ENCODE measurements at regions not wholly inside any gene's neighbourhood (a gene's known extent, or its start where the extent isn't known, plus 50 kb on each side); places are given as distances from the start of the nearest gene placed in this dataset.

DNA sequence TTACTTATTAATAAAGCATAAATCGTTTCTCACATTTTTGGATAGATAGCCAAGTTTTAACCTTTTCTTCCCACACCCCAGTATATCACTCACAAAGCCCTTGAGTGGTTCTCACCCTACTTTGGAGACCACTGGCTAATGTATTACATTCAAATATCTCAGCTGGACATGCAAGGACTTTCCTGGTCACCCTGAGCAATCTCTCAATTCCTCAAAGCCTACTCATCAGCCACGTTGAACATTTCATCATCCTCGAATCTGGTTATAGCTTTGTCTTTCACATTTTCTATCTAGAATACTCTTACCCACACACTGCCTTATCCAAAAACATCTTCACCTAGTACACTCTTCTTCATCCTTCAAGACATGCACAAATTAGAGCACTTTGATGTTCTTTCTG, 71.1 kb upstream of the MAPRE2 start:
- Mint-ChIP-seq H3K36me3 (ENCODE audit: insufficient read depth) (no peaks in the 10 kb centered on the region), H3K27ac (no peak overlapping the region), H3K4me3 (no peak overlapping the region), H3K9me3 (no peaks in the 10 kb centered on the region), H3K27me3 (peaks cover 6 to 25% of the 10 kb centered on the region in 2 donors), H3K4me1 (ENCODE audit: low read depth in 2 of 2) (no peaks in the 10 kb centered on the region)
- DNase-seq (no peak), ATAC-seq (replicated peaks) (no peak)

- Mint-ChIP-seq H3K4me3 (no peak overlapping the region), H3K27ac (no peak overlapping the region), H3K9me3 (no peaks in the 10 kb centered on the region), H3K36me3 (ENCODE audit: insufficient read depth) (no peaks in the 10 kb centered on the region), H3K4me1 (ENCODE audit: low read depth in 2 of 2) (no peaks in the 10 kb centered on the region), H3K27me3 (peaks cover 6 to 25% of the 10 kb centered on the region in 2 donors)
- no peak for ATAC-seq (replicated peaks)
- DNase-seq = no peak
Observed at GRCh38 chr18:34971313-34971712, 69.9 kb upstream of the MAPRE2 start.

- Mint-ChIP-seq H3K4me1 (ENCODE audit: low read depth in 2 of 2) (peaks cover 3 to 5% of the 10 kb centered on the region in 2 donors), H3K27ac (no peak overlapping the region), H3K36me3 (ENCODE audit: insufficient read depth) (peaks cover 3% of the 10 kb centered on the region), H3K9me3 (no peaks in the 10 kb centered on the region), H3K27me3 (peaks cover 6 to 25% of the 10 kb centered on the region in 2 donors), H3K4me3 (no peak overlapping the region)
- ATAC-seq (replicated peaks) (no peak), DNase-seq (no peak)
Observed at GRCh38 chr18:34972765-34973414, 68.3 kb upstream of the MAPRE2 start.

DNA sequence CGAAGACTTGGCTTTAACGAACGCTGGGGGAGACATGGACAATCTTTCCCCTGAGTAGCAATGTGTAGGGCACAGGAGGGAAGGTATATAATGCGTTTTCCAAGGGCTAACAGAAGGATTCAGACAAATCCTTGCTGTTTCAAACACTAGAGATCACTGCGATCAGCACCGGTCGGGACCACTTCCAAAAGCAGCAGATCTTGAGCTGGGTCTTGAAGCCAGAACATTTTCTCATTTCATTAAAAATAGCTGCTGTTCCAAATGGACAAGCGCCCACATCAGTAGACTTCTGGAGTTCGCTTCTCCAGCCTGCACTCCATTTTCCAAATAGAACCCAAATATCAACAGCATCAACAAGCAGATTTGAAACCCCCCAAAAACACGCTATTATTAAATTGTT, 65.1 kb upstream of the MAPRE2 start:
- peak overlapping the region; percentile 88 to 92 for H3K4me3 Mint-ChIP-seq
- no peak for DNase-seq
- H3K27me3 Mint-ChIP-seq = peaks cover 6 to 16% of the 10 kb centered on the region in 2 donors
- peaks cover 9% of the 10 kb centered on the region for H3K36me3 Mint-ChIP-seq (ENCODE audit: insufficient read depth)
- no peak for ATAC-seq (replicated peaks)
- no peak overlapping the region for H3K27ac Mint-ChIP-seq
- H3K4me1 Mint-ChIP-seq (ENCODE audit: low read depth in 2 of 2) = peaks cover 26 to 31% of the 10 kb centered on the region in 2 donors
- no peaks in the 10 kb centered on the region for H3K9me3 Mint-ChIP-seq

- ATAC-seq (replicated peaks) = no peak
- H3K27me3 Mint-ChIP-seq = peaks cover 6 to 16% of the 10 kb centered on the region in 2 donors
- no peak for DNase-seq
- H3K4me1 Mint-ChIP-seq (ENCODE audit: low read depth in 2 of 2) = peaks cover 26 to 32% of the 10 kb centered on the region in 2 donors
- H3K36me3 Mint-ChIP-seq (ENCODE audit: insufficient read depth) = peaks cover 9% of the 10 kb centered on the region
- peak overlapping the region; percentile 85 to 87 for H3K27ac Mint-ChIP-seq
- peak overlapping the region; percentile 88 to 92 for H3K4me3 Mint-ChIP-seq
- no peaks in the 10 kb centered on the region for H3K9me3 Mint-ChIP-seq
Observed at GRCh38 chr18:34976534-34976898, 64.7 kb upstream of the MAPRE2 start.

GRCh38 chr18:34976899-34977837, 64.0 kb upstream of the MAPRE2 start:
- Mint-ChIP-seq H3K27ac (peak overlapping the region; percentile 85 to 87), H3K4me3 (peak overlapping the region; percentile 88 to 92), H3K4me1 (ENCODE audit: low read depth in 2 of 2) (peaks cover 26 to 32% of the 10 kb centered on the region in 2 donors), H3K27me3 (peaks cover 5 to 16% of the 10 kb centered on the region in 2 donors), H3K9me3 (no peaks in the 10 kb centered on the region), H3K36me3 (ENCODE audit: insufficient read depth) (peaks cover 9% of the 10 kb centered on the region)
- ATAC-seq (replicated peaks) (peak; percentile 81), DNase-seq (peak; percentile 71 to 73 (median 72))

DNA sequence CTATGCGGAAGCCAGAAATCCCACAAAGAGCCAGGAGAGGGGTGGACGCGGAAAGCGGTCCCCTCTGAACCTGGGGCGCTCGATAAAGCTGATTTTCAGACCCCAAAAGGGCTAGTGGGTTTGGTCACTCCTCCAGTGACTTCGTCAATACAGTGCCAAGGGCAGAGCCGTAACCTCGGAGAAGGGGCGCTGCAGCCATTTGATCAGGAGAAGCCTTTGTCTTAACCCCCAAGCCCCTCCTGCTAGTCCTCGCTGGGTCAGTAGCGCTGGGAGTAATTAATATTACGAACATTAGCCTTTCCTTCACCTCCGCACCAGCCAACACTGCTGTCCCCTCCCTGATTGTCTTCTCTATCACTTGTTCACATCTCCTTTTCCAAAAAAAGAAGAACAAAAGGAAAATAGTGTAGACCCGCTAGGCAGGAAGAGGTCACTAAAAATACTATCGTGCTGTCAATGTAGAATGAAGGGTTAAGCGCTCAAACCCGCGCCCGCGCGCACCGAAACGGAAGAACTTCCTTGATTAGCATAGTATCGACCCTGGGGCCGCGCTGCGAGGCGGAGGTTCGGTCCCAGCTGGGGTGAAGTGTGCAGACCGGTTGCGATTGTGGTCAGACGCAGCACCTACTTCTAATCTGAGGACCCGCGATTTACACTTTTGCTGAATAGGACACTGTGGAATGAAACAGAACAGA, 63.2 kb upstream of the MAPRE2 start:
- peaks cover 0 to 9% of the 10 kb centered on the region in 2 donors for H3K27me3 Mint-ChIP-seq
- DNase-seq = peak; percentile 29 to 37 (median 31)
- peaks cover 26 to 32% of the 10 kb centered on the region in 2 donors for H3K4me1 Mint-ChIP-seq (ENCODE audit: low read depth in 2 of 2)
- H3K4me3 Mint-ChIP-seq = peak overlapping the region; percentile 88 to 92
- H3K36me3 Mint-ChIP-seq (ENCODE audit: insufficient read depth) = peaks cover 9% of the 10 kb centered on the region
- no peaks in the 10 kb centered on the region for H3K9me3 Mint-ChIP-seq
- H3K27ac Mint-ChIP-seq = peak overlapping the region; percentile 85 to 87
- peak; percentile 28 for ATAC-seq (replicated peaks)

- peak; percentile 3 for ATAC-seq (replicated peaks)
- Mint-ChIP-seq H3K36me3 (ENCODE audit: insufficient read depth) (peaks cover 9% of the 10 kb centered on the region), H3K4me1 (ENCODE audit: low read depth in 2 of 2) (peaks cover 26 to 32% of the 10 kb centered on the region in 2 donors), H3K27ac (peak overlapping the region; percentile 85 to 87), H3K4me3 (peak overlapping the region; percentile 88 to 92), H3K27me3 (peaks cover 0 to 4% of the 10 kb centered on the region in 2 donors), H3K9me3 (no peaks in the 10 kb centered on the region)
- DNase-seq = no peak
Observed at GRCh38 chr18:34978533-34978893, 62.7 kb upstream of the MAPRE2 start.

- Mint-ChIP-seq H3K27me3 (no peaks in the 10 kb centered on the region), H3K27ac (peak overlapping the region; percentile 85 to 87), H3K4me3 (peak overlapping the region; percentile 88 to 92), H3K9me3 (no peaks in the 10 kb centered on the region), H3K4me1 (ENCODE audit: low read depth in 2 of 2) (peaks cover 26 to 32% of the 10 kb centered on the region in 2 donors), H3K36me3 (ENCODE audit: insufficient read depth) (peaks cover 9% of the 10 kb centered on the region)
- DNase-seq (peak; percentile 23 to 39 (median 25)), ATAC-seq (replicated peaks) (peak; percentile 52)
Observed at GRCh38 chr18:34978953-34979608, 62.1 kb upstream of the MAPRE2 start.

DNA sequence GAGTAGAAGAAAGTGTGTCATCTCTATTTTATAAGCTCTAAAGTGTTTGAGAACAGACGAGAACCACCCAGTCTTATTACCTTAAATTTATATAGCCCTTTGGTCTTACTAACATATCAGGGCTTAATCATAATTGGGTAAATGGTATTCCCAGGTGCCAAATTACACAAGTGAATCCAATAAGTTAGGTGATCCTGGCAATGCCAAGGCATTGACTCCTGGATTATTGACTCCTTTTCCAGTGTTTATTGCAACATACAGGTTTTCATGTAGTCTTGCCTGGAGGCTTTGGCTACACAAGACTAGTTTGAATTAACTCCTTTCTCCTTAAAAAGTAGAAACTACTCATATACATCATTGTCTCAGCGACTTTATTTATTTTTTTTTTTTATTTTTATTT, 59.7 kb upstream of the MAPRE2 start:
- Mint-ChIP-seq H3K9me3 (no peaks in the 10 kb centered on the region), H3K27me3 (no peaks in the 10 kb centered on the region), H3K27ac (no peak overlapping the region), H3K36me3 (ENCODE audit: insufficient read depth) (peaks cover 9% of the 10 kb centered on the region), H3K4me1 (ENCODE audit: low read depth in 2 of 2) (peaks cover 25 to 32% of the 10 kb centered on the region in 2 donors), H3K4me3 (no peak overlapping the region)
- ATAC-seq (replicated peaks) (no peak), DNase-seq (no peak)

- ATAC-seq (replicated peaks) (no peak), DNase-seq (no peak)
- Mint-ChIP-seq H3K27ac (no peak overlapping the region), H3K4me1 (ENCODE audit: low read depth in 2 of 2) (peaks cover 0 to 9% of the 10 kb centered on the region in 2 donors), H3K4me3 (no peak overlapping the region), H3K27me3 (no peaks in the 10 kb centered on the region), H3K9me3 (no peaks in the 10 kb centered on the region), H3K36me3 (ENCODE audit: insufficient read depth) (peaks cover 3% of the 10 kb centered on the region)
Observed at GRCh38 chr18:34985963-34986362, 55.2 kb upstream of the MAPRE2 start.

GRCh38 chr18:34990597-34990996, 50.6 kb upstream of the MAPRE2 start:
- no peaks in the 10 kb centered on the region for H3K9me3 Mint-ChIP-seq
- no peak overlapping the region for H3K4me3 Mint-ChIP-seq
- H3K4me1 Mint-ChIP-seq (ENCODE audit: low read depth in 2 of 2) = peaks cover 1 to 6% of the 10 kb centered on the region in 2 donors
- H3K27ac Mint-ChIP-seq = no peak overlapping the region
- ATAC-seq (replicated peaks) (no peak), DNase-seq (no peak)
- H3K36me3 Mint-ChIP-seq (ENCODE audit: insufficient read depth) = peaks cover 3% of the 10 kb centered on the region
- H3K27me3 Mint-ChIP-seq = no peaks in the 10 kb centered on the region

DNA sequence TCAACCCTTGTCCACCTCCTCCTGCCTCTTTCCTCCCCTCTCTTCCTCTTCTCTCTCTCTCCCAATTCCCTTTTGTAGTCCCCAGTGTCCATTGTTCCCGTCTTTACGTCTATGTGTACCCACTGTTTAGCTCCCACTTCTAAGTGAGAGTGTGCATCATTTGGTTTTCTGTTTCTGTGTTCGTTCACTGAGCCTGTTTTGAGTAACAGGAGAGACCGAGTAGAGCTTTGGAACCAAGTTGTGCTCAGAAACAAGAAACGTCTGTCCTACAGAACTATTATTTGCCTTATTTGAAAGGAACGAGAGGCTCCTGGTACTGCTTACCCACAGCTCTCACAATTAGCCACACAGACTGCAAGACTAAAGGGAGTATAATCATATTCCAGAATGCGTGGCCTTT, 50.1 kb upstream of the MAPRE2 start:
- ATAC-seq (replicated peaks) (no peak), DNase-seq (no peak)
- H3K4me3 Mint-ChIP-seq = no peak overlapping the region
- H3K27me3 Mint-ChIP-seq = no peaks in the 10 kb centered on the region
- H3K9me3 Mint-ChIP-seq = no peaks in the 10 kb centered on the region
- no peak overlapping the region for H3K27ac Mint-ChIP-seq
- peaks cover 3% of the 10 kb centered on the region for H3K36me3 Mint-ChIP-seq (ENCODE audit: insufficient read depth)
- peaks cover 1 to 6% of the 10 kb centered on the region in 2 donors for H3K4me1 Mint-ChIP-seq (ENCODE audit: low read depth in 2 of 2)
